ENCODE measurements at regions not wholly inside any gene's neighbourhood (a gene's known extent, or its start where the extent isn't known, plus 50 kb on each side); places are given as distances from the start of the nearest gene placed in this dataset.

DNA sequence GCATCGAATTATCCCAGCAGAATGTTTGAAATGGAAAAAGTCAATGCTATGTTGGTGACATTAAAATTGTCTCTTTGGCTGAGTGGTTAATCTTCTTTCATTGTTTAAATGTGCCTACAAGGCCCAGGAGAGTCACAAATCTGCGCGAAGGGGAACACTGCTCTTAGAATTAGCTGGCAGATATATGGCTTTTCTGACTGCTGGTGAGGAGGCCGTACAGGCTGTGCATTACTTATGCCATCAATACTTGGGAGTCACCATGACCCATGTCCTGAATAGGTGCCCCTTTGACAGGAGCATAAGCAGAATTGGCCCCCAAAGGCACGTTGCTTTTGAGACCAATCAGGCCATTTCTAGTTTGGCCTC is 521.5 kb downstream of the FUT8 start:
- TF ChIP-seq, protein P1, sequence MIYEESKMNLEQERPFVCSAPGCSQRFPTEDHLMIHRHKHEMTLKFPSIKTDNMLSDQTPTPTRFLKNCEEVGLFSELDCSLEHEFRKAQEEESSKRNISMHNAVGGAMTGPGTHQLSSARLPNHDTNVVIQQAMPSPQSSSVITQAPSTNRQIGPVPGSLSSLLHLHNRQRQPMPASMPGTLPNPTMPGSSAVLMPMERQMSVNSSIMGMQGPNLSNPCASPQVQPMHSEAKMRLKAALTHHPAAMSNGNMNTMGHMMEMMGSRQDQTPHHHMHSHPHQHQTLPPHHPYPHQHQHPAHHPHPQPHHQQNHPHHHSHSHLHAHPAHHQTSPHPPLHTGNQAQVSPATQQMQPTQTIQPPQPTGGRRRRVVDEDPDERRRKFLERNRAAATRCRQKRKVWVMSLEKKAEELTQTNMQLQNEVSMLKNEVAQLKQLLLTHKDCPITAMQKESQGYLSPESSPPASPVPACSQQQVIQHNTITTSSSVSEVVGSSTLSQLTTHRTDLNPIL (CRISPR knock-in tag; IDR thresholded peaks at IDR 0.05; ENCODE audit: low read depth): no peak
- TF ChIP-seq ZFP30 (CRISPR knock-in tag; IDR thresholded peaks at IDR 0.05) (no peak), ZFP3 (CRISPR knock-in tag; IDR thresholded peaks at IDR 0.05) (no peak), GLIS3 (CRISPR knock-in tag; IDR thresholded peaks at IDR 0.05) (no peak), ZNF8 (CRISPR knock-in tag; IDR thresholded peaks at IDR 0.05) (no peak), ISL1 (CRISPR knock-in tag; IDR thresholded peaks at IDR 0.05) (no peak), ARNTL (CRISPR knock-in tag; IDR thresholded peaks at IDR 0.05; ENCODE audit: borderline replicate concordance, low read depth) (no peak), TSHZ2 (CRISPR knock-in tag; IDR thresholded peaks at IDR 0.05) (no peak), ZNF565 (CRISPR knock-in tag; conservative IDR thresholded peaks at IDR 0.05; ENCODE audit: low read depth) (no peak), BACH2 (CRISPR knock-in tag; IDR thresholded peaks at IDR 0.05; ENCODE audit: borderline replicate concordance) (no peak), PATZ1 (CRISPR knock-in tag; IDR thresholded peaks at IDR 0.05; ENCODE audit: borderline replicate concordance) (no peak), CSDC2 (CRISPR knock-in tag; IDR thresholded peaks at IDR 0.05) (no peak)

Measured in SK-N-SH treated with all-trans-retinoic acid at 6 μM for 48 hours (cell line).